SU-DHL-6 (cell line): ENCODE measurements at regions not wholly inside any gene's neighbourhood (a gene's known extent, or its start where the extent isn't known, plus 50 kb on each side); places are given as distances from the start of the nearest gene placed in this dataset.

Source experiments
- H2AFZ ChIP-seq: fragments of 200-600 bp; sonication (generic); 2 replicates; pipeline ENCODE4 v1.6.1; 2014; ENCODE audit warnings: low read depth, mild to moderate bottlenecking, moderate library complexity, mixed read lengths, antibody characterized with exemption, low read length; ENCODE audit not compliant: severe bottlenecking
- H3F3A ChIP-seq: fragments of 200-600 bp; shearing (Covaris generic); 2 replicates; pipeline ENCODE4 v1.6.0; 2016; ENCODE audit warnings: antibody characterized with exemption, mild to moderate bottlenecking; ENCODE audit not compliant: insufficient read depth
- H3K27ac ChIP-seq: fragments of 200-600 bp; sonication (generic); 2 replicates; pipeline ENCODE4 v1.5.1; 2016; ENCODE audit warnings: low read depth, mild to moderate bottlenecking, low read length, moderate library complexity, mixed read lengths
- H3K27me3 ChIP-seq: fragments of 200-600 bp; sonication (generic), shearing (Covaris generic); 2 replicates; pipeline ENCODE4 v1.6.0; 2014; ENCODE audit warnings: mild to moderate bottlenecking, low read length
- H3K36me3 ChIP-seq: fragments of 200-600 bp; sonication (generic); 2 replicates; pipeline ENCODE4 v1.6.1; 2014; ENCODE audit warnings: mild to moderate bottlenecking, low read length, mixed read lengths
- H3K4me2 ChIP-seq: fragments of 300-600, 200-600 bp; shearing (Covaris generic), sonication (generic); 2 replicates; pipeline ENCODE4 v1.6.0; 2014; ENCODE audit warnings: low read length, low read depth, mild to moderate bottlenecking; ENCODE audit not compliant: poor library complexity, severe bottlenecking
- H3K4me3 ChIP-seq: fragments of 200-600 bp; sonication (generic); 2 replicates; pipeline ENCODE4 v1.5.1; 2014; ENCODE audit warnings: antibody characterized with exemption, low read length, mild to moderate bottlenecking, mixed read lengths; ENCODE audit not compliant: insufficient read depth, poor library complexity, severe bottlenecking
- H3K79me2 ChIP-seq: fragments of 200-600 bp; sonication (generic); 2 replicates; pipeline ENCODE4 v1.6.1; 2014; ENCODE audit warnings: mild to moderate bottlenecking, low read length, moderate library complexity; ENCODE audit not compliant: insufficient read depth
- H3K9ac ChIP-seq: fragments of 200-600 bp; sonication (generic); 2 replicates; pipeline ENCODE4 v1.7.0; 2014; ENCODE audit warnings: mild to moderate bottlenecking, low read length
- H3K9me2 ChIP-seq: fragments of 200-600 bp; sonication (generic); replicated peaks from 2 replicates; pipeline ENCODE4 v1.6.1; 2014; ENCODE audit warnings: low read length; ENCODE audit not compliant: insufficient read depth
- H3K9me3 ChIP-seq: fragments of 200-600 bp; sonication (generic); 2 replicates; pipeline ENCODE4 v1.6.1; 2014; ENCODE audit warnings: low read length, mixed read lengths; ENCODE audit not compliant: insufficient read depth
- H4K20me1 ChIP-seq: fragments of 200-600 bp; sonication (generic); 2 replicates; pipeline ENCODE4 v1.6.1; 2014; ENCODE audit warnings: low read depth, mild to moderate bottlenecking, antibody characterized with exemption, low read length, moderate library complexity, mixed read lengths
- CTCF ChIP-seq: fragments of 200-600 bp; sonication (generic); IDR thresholded peaks from one replicate; pipeline ENCODE4 v1.5.1; 2017; ENCODE audit warnings: antibody characterized with exemption, mild to moderate bottlenecking, low read length, moderate library complexity; ENCODE audit not compliant: insufficient read depth, poor library complexity, severe bottlenecking
- EZH2phosphoT487 ChIP-seq: fragments of 200-600 bp; sonication (generic), shearing (Covaris generic); conservative IDR thresholded peaks from 2 replicates; pipeline ENCODE4 v1.6.1; 2018; ENCODE audit warnings: mild to moderate bottlenecking, antibody characterized with exemption, low read length, moderate library complexity, mixed read lengths

DNA sequence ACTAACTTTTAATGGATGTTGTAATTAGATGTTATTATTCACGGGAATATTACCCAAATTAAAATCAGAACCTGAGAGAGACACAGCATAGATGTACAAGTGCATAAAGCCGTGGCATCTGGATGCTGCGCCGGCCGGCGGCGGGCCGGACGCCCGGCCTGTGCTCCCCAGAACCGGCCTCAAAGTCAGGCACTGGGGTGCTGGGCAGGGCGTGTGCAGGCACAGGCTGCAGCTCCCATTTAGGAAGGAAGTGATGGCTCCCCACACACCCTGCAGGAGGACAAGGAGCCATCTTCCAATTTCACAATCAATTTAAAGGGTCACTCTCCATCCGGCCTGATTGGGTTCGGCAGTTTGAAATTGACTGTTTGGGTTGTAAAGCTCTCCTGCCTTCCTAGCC lies 367.7 kb upstream of the SALL3 start:
- Histone ChIP-seq H3K27ac (no peak overlapping the region), H3K36me3 (no peaks in the 10 kb centered on the region), H3K4me2 (no peak overlapping the region), H3K9me3 (no peaks in the 10 kb centered on the region), H3K27me3 (no peaks in the 10 kb centered on the region), H3F3A (no peaks in the 10 kb centered on the region), H3K4me3 (no peak overlapping the region), H4K20me1 (no peaks in the 10 kb centered on the region), H3K9ac (no peak overlapping the region), H2AFZ (no peak overlapping the region), H3K79me2 (no peaks in the 10 kb centered on the region), H3K9me2 (no peaks in the 10 kb centered on the region)
- TF ChIP-seq EZH2phosphoT487 (no peak), CTCF (no peak)

DNA sequence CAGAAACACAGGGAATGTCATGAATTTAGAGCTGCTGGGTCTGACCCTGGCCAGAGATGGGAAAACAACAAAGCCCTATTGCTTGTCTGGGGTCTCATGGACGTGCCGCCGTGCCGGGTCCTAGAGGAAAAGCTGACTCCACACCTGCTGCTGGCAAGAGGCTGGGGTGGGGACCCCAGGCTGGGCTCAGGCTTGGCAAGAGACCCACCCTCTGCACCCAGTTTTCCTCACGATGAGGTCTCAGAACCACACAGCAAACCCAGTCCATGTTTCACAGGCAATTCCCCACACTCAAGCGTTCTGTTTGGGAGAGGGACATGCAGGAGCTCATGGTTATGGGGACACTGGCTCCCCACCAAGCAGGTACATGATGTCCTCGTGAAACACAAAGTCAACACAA lies 367.3 kb upstream of the SALL3 start:
- H3K4me3 ChIP-seq: no peak overlapping the region
- no peaks in the 10 kb centered on the region for H4K20me1 ChIP-seq
- H3K9me3 ChIP-seq: no peaks in the 10 kb centered on the region
- no peaks in the 10 kb centered on the region for H3F3A ChIP-seq
- H3K27me3 ChIP-seq: no peaks in the 10 kb centered on the region
- TF ChIP-seq EZH2phosphoT487: no peak
- TF ChIP-seq CTCF: no peak
- no peak overlapping the region for H3K9ac ChIP-seq
- H2AFZ ChIP-seq: no peak overlapping the region
- no peaks in the 10 kb centered on the region for H3K9me2 ChIP-seq
- H3K79me2 ChIP-seq: no peaks in the 10 kb centered on the region
- H3K27ac ChIP-seq: no peak overlapping the region
- H3K4me2 ChIP-seq: no peak overlapping the region
- no peaks in the 10 kb centered on the region for H3K36me3 ChIP-seq

DNA sequence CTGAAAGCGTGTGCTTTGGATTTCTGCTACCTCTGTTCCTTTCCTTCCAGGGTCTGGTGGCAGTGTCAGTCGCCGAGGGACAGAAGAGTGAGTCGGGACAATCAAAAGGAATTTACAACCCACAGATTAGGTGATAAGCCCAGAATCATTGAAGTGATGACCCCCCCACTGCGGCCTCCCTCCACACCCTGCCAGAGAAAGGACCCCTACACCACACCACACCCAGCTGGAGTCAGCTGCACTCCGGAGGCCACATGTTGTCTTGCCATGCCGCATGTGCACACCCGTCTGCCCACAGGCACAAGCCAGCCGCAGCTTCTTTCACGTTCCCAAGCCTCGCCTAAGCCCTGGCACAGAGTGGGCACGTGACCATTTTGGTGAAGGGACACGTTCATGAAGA lies 366.8 kb upstream of the SALL3 start:
- Histone ChIP-seq H3K4me2 (no peak overlapping the region), H3K9me3 (no peaks in the 10 kb centered on the region), H3K36me3 (no peaks in the 10 kb centered on the region), H3K27me3 (no peaks in the 10 kb centered on the region), H3K9me2 (no peaks in the 10 kb centered on the region), H3K79me2 (no peaks in the 10 kb centered on the region), H3K9ac (no peak overlapping the region), H4K20me1 (no peaks in the 10 kb centered on the region), H3K27ac (no peak overlapping the region), H3F3A (no peaks in the 10 kb centered on the region), H3K4me3 (no peak overlapping the region), H2AFZ (no peak overlapping the region)
- no peak for TF ChIP-seq EZH2phosphoT487
- no peak for TF ChIP-seq CTCF

GRCh38 chr18:78618726-78619125 lies 360.9 kb upstream of the SALL3 start:
- Histone ChIP-seq H3F3A (no peaks in the 10 kb centered on the region), H3K9me3 (no peaks in the 10 kb centered on the region), H3K9ac (no peak overlapping the region), H3K4me3 (no peak overlapping the region), H4K20me1 (no peaks in the 10 kb centered on the region), H3K9me2 (no peaks in the 10 kb centered on the region), H3K27me3 (no peaks in the 10 kb centered on the region), H3K4me2 (no peak overlapping the region), H2AFZ (no peak overlapping the region), H3K79me2 (no peaks in the 10 kb centered on the region), H3K36me3 (no peaks in the 10 kb centered on the region), H3K27ac (no peak overlapping the region)
- TF ChIP-seq EZH2phosphoT487 (no peak), CTCF (no peak)
